ENCODE measurements at regions not wholly inside any gene's neighbourhood (a gene's known extent, or its start where the extent isn't known, plus 50 kb on each side); places are given as distances from the start of the nearest gene placed in this dataset.

- Histone ChIP-seq H3K27me3 (replicated peaks in 1 of 7) (no peaks in the 10 kb centered on the region), H3K4me3 (no peak overlapping the region), H3K9me3 (peaks cover 0 to 17% (median 0%) of the 10 kb centered on the region in 8 donors), H3K36me3 (no peaks in the 10 kb centered on the region), H3K27ac (no peak overlapping the region), H3K4me1 (no peaks in the 10 kb centered on the region)
- intact Hi-C loops (cut with DNase I; ENCODE audit: low total_unique reads), result no loop called here
- no peak for TF ChIP-seq POLR2A (IDR thresholded peaks at IDR 0.05)
- no peak for TF ChIP-seq POLR2AphosphoS5 (IDR thresholded peaks at IDR 0.05)
- TF ChIP-seq CTCF (IDR thresholded peaks at IDR 0.05 in 8 of 11, conservative IDR thresholded peaks at IDR 0.05 in 3 of 11), result no peak
- DNase-seq, result no peak
- 88 to 94% (median 91%) methylated on average over 4 of the region's 4 CpGs for WGBS, 5 donors
Observed at GRCh38 chr5:15334551-15335266, 165.3 kb upstream of the FBXL7 start.

- Histone ChIP-seq H3K36me3 (no peaks in the 10 kb centered on the region), H3K4me3 (no peak overlapping the region), H3K27ac (no peak overlapping the region), H3K9me3 (peaks cover 0 to 17% (median 0%) of the 10 kb centered on the region in 8 donors), H3K4me1 (no peaks in the 10 kb centered on the region), H3K27me3 (replicated peaks in 1 of 7) (no peaks in the 10 kb centered on the region)
- intact Hi-C loops (cut with DNase I; ENCODE audit: low total_unique reads), result no loop called here
- TF ChIP-seq POLR2A (IDR thresholded peaks at IDR 0.05), result no peak
- no peak for TF ChIP-seq CTCF (IDR thresholded peaks at IDR 0.05 in 8 of 11, conservative IDR thresholded peaks at IDR 0.05 in 3 of 11)
- no peak for TF ChIP-seq POLR2AphosphoS5 (IDR thresholded peaks at IDR 0.05)
- WGBS, 5 donors, result 88 to 96% (median 89%) methylated on average over 1 of the region's 1 CpG
- no peak for DNase-seq
Observed at GRCh38 chr5:15333091-15333490, 166.9 kb upstream of the FBXL7 start.

- no peak for TF ChIP-seq POLR2AphosphoS5 (IDR thresholded peaks at IDR 0.05)
- TF ChIP-seq CTCF (IDR thresholded peaks at IDR 0.05 in 8 of 11, conservative IDR thresholded peaks at IDR 0.05 in 3 of 11), result no peak
- TF ChIP-seq POLR2A (IDR thresholded peaks at IDR 0.05), result no peak
- H3K4me1 ChIP-seq, result no peaks in the 10 kb centered on the region
- no peaks in the 10 kb centered on the region for H3K36me3 ChIP-seq
- no peak overlapping the region for H3K4me3 ChIP-seq
- H3K27me3 ChIP-seq (replicated peaks in 1 of 7), result no peaks in the 10 kb centered on the region
- peaks cover 0 to 9% (median 1%) of the 10 kb centered on the region in 8 donors for H3K9me3 ChIP-seq
- H3K27ac ChIP-seq, result no peak overlapping the region
- intact Hi-C loops (cut with DNase I; ENCODE audit: low total_unique reads), result no loop called here
- no peak for DNase-seq
Observed at GRCh38 chr5:15326932-15327331, 173.0 kb upstream of the FBXL7 start.

GRCh38 chr5:15326471-15326870 lies 173.5 kb upstream of the FBXL7 start:
- Histone ChIP-seq H3K9me3 (peaks cover 0 to 9% (median 1%) of the 10 kb centered on the region in 8 donors), H3K36me3 (no peaks in the 10 kb centered on the region), H3K4me3 (no peak overlapping the region), H3K4me1 (no peaks in the 10 kb centered on the region), H3K27me3 (replicated peaks in 1 of 7) (no peaks in the 10 kb centered on the region), H3K27ac (no peak overlapping the region)
- TF ChIP-seq CTCF (IDR thresholded peaks at IDR 0.05 in 8 of 11, conservative IDR thresholded peaks at IDR 0.05 in 3 of 11), result no peak
- no peak for DNase-seq
- 82 to 91% (median 85%) methylated on average over 4 of the region's 4 CpGs for WGBS, 5 donors
- intact Hi-C loops (cut with DNase I; ENCODE audit: low total_unique reads), result no loop called here

All from spleen (tissue), 11 donors.